ENCODE measurements at regions not wholly inside any gene's neighbourhood (a gene's known extent, or its start where the extent isn't known, plus 50 kb on each side); places are given as distances from the start of the nearest gene placed in this dataset.

DNA sequence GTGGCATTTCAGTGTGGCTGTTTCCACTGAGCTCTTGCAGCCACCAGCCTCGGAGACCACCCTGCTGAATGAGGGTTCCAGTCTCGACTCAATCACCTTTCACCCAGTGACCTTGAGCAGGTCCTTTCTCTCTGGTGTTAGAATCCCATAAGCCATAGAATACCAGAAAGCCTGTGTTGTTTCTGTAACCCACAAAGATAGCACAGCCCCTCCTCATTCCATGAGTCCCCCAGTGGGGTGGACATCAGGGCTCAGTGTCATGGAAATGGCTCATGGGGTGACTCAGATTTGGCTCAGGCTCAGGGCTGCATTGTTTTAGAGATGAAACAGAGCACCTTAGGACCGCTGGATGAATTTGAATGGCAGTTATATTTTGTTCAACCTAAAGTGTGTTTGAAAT lies 171.5 kb downstream of the PTPN11 start:
- no peak overlapping the region for H2BK15ac ChIP-seq (replicated peaks; ENCODE audit: low read depth)
- no peaks in the 10 kb centered on the region for H3K4me1 ChIP-seq (ENCODE audit: control insufficient read depth, low read depth, low read length)
- WGBS (ENCODE audit: extremely low coverage, insufficient coverage, low lambda C conversion rate): no CpG with 5 or more reads among the region's 3 CpGs
- no peak overlapping the region for H3K56ac ChIP-seq (ENCODE audit: low read length)
- no peak overlapping the region for H4K5ac ChIP-seq (ENCODE audit: low read length)
- H3K36me3 ChIP-seq (ENCODE audit: control insufficient read depth, insufficient read depth, low read length): no peaks in the 10 kb centered on the region
- H3K18ac ChIP-seq (ENCODE audit: low read length): no peak overlapping the region
- H3K79me2 ChIP-seq (ENCODE audit: control insufficient read depth, insufficient read depth, low read length): no peaks in the 10 kb centered on the region
- peaks cover 4% of the 10 kb centered on the region for H3K27me3 ChIP-seq (ENCODE audit: insufficient read depth, low read length, poor library complexity)
- H3K23ac ChIP-seq (ENCODE audit: low read length): no peak overlapping the region
- no peak for DNase-seq
- H3K4ac ChIP-seq (ENCODE audit: low read depth, low read length): no peak overlapping the region
- no peak overlapping the region for H2AK5ac ChIP-seq (ENCODE audit: low read length)
- H3K79me1 ChIP-seq (ENCODE audit: low read length): no peaks in the 10 kb centered on the region
- no peak overlapping the region for H2BK120ac ChIP-seq (ENCODE audit: low read depth, low read length)
- H3K4me2 ChIP-seq (ENCODE audit: low read length): no peak overlapping the region
- H3K4me3 ChIP-seq (ENCODE audit: low read length): no peak overlapping the region
- no peak overlapping the region for H2BK5ac ChIP-seq (ENCODE audit: low read length)
- H3K9ac ChIP-seq (ENCODE audit: low read length): no peak overlapping the region
- no peak overlapping the region for H4K8ac ChIP-seq (ENCODE audit: low read depth, low read length)
- H3K27ac ChIP-seq (ENCODE audit: low read depth, low read length): no peak overlapping the region

DNA sequence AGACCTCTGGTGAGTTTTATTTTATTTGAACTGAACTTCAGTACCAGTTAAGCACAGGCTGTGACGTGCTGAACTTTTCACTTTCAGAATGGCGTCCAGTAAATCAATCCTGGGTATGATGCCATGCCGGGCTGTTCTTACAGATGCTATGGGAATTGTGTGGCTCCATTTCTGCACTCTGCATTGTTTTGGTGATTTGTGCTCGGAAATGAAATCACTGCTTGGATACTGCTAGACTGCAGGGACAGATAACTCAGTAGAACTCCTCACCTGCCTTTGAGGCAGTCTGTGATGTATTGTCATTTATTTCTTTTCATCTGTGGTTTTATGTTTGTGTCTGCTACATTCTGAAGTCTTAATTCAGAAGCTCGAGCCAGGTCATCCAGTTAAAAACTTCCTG lies 172.7 kb downstream of the PTPN11 start:
- H3K4me2 ChIP-seq (ENCODE audit: low read length): no peak overlapping the region
- H3K79me1 ChIP-seq (ENCODE audit: low read length): no peaks in the 10 kb centered on the region
- peaks cover 4% of the 10 kb centered on the region for H3K27me3 ChIP-seq (ENCODE audit: insufficient read depth, low read length, poor library complexity)
- no peak overlapping the region for H3K4me3 ChIP-seq (ENCODE audit: low read length)
- no peak overlapping the region for H2BK15ac ChIP-seq (replicated peaks; ENCODE audit: low read depth)
- H3K79me2 ChIP-seq (ENCODE audit: control insufficient read depth, insufficient read depth, low read length): no peaks in the 10 kb centered on the region
- no peak overlapping the region for H2BK120ac ChIP-seq (ENCODE audit: low read depth, low read length)
- no peak overlapping the region for H3K18ac ChIP-seq (ENCODE audit: low read length)
- no peak overlapping the region for H3K9ac ChIP-seq (ENCODE audit: low read length)
- H2BK5ac ChIP-seq (ENCODE audit: low read length): no peak overlapping the region
- WGBS (ENCODE audit: extremely low coverage, insufficient coverage, low lambda C conversion rate): no CpG with 5 or more reads among the region's 5 CpGs
- H2AK5ac ChIP-seq (ENCODE audit: low read length): no peak overlapping the region
- no peaks in the 10 kb centered on the region for H3K36me3 ChIP-seq (ENCODE audit: control insufficient read depth, insufficient read depth, low read length)
- no peaks in the 10 kb centered on the region for H3K4me1 ChIP-seq (ENCODE audit: control insufficient read depth, low read depth, low read length)
- H4K5ac ChIP-seq (ENCODE audit: low read length): peak overlapping the region; percentile 39
- no peak overlapping the region for H3K27ac ChIP-seq (ENCODE audit: low read depth, low read length)
- DNase-seq: no peak
- H4K8ac ChIP-seq (ENCODE audit: low read depth, low read length): no peak overlapping the region
- no peak overlapping the region for H3K56ac ChIP-seq (ENCODE audit: low read length)
- no peak overlapping the region for H3K4ac ChIP-seq (ENCODE audit: low read depth, low read length)
- H3K23ac ChIP-seq (ENCODE audit: low read length): no peak overlapping the region

DNA sequence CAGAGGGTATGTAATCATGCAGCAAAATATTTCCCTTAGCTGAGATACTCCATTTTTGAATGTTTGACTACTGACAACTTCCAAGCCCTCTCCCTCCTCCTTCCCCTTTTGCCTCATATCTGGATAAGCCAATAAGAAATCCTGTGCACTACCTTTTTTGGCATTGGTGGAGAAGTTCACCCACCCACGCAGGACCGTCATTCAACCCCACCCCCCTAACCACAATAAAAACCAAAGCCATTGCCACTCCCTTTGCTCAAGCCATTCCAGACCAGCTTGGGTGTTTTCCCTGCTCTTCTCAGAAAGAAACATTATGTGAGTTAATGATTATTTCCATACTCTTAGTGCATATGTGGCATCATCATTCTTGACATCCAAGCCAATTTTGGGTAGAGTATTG lies 176.7 kb downstream of the PTPN11 start:
- Histone ChIP-seq H3K79me1 (ENCODE audit: low read length) (no peaks in the 10 kb centered on the region), H3K27me3 (ENCODE audit: insufficient read depth, low read length, poor library complexity) (no peaks in the 10 kb centered on the region), H3K18ac (ENCODE audit: low read length) (no peak overlapping the region), H4K5ac (ENCODE audit: low read length) (no peak overlapping the region), H3K27ac (ENCODE audit: low read depth, low read length) (no peak overlapping the region), H4K8ac (ENCODE audit: low read depth, low read length) (no peak overlapping the region), H2BK120ac (ENCODE audit: low read depth, low read length) (no peak overlapping the region), H3K4me1 (ENCODE audit: control insufficient read depth, low read depth, low read length) (no peaks in the 10 kb centered on the region), H3K9ac (ENCODE audit: low read length) (no peak overlapping the region), H3K4ac (ENCODE audit: low read depth, low read length) (no peak overlapping the region), H3K4me3 (ENCODE audit: low read length) (no peak overlapping the region), H2AK5ac (ENCODE audit: low read length) (no peak overlapping the region), H3K4me2 (ENCODE audit: low read length) (no peak overlapping the region), H3K79me2 (ENCODE audit: control insufficient read depth, insufficient read depth, low read length) (no peaks in the 10 kb centered on the region), H2BK15ac (replicated peaks; ENCODE audit: low read depth) (no peak overlapping the region), H3K23ac (ENCODE audit: low read length) (no peak overlapping the region), H3K36me3 (ENCODE audit: control insufficient read depth, insufficient read depth, low read length) (no peaks in the 10 kb centered on the region), H3K56ac (ENCODE audit: low read length) (no peak overlapping the region), H2BK5ac (ENCODE audit: low read length) (no peak overlapping the region)
- no peak for DNase-seq
- no CpG with 5 or more reads among the region's 2 CpGs for WGBS (ENCODE audit: extremely low coverage, insufficient coverage, low lambda C conversion rate)

DNA sequence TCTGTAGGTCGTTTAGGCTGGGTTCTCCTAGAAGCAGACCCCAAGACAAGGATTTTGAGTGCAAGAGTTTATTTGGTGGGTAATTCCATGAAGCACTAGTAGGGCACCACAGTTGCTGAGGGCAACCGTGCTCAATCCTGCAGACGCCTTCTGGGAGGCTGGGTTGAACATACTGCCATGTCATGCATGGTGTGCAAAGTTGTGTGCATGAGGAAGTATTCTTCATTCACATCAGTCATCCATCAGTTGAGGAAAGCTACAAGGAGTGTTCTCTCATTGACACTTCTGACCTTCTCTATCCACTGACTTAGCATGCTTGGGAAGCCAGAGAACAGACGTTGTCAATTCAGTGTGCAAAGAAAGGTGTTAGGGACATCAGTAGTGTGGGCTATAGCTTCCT lies 179.2 kb downstream of the PTPN11 start:
- Histone ChIP-seq H2BK15ac (replicated peaks; ENCODE audit: low read depth) (no peak overlapping the region), H3K23ac (ENCODE audit: low read length) (no peak overlapping the region), H3K27me3 (ENCODE audit: insufficient read depth, low read length, poor library complexity) (no peaks in the 10 kb centered on the region), H3K79me2 (ENCODE audit: control insufficient read depth, insufficient read depth, low read length) (no peaks in the 10 kb centered on the region), H2BK120ac (ENCODE audit: low read depth, low read length) (no peak overlapping the region), H3K9ac (ENCODE audit: low read length) (no peak overlapping the region), H3K4ac (ENCODE audit: low read depth, low read length) (no peak overlapping the region), H3K36me3 (ENCODE audit: control insufficient read depth, insufficient read depth, low read length) (no peaks in the 10 kb centered on the region), H3K56ac (ENCODE audit: low read length) (no peak overlapping the region), H3K4me2 (ENCODE audit: low read length) (no peak overlapping the region), H4K5ac (ENCODE audit: low read length) (no peak overlapping the region), H3K4me3 (ENCODE audit: low read length) (no peak overlapping the region), H3K4me1 (ENCODE audit: control insufficient read depth, low read depth, low read length) (no peaks in the 10 kb centered on the region), H2AK5ac (ENCODE audit: low read length) (no peak overlapping the region), H3K27ac (ENCODE audit: low read depth, low read length) (no peak overlapping the region), H3K18ac (ENCODE audit: low read length) (no peak overlapping the region), H4K8ac (ENCODE audit: low read depth, low read length) (no peak overlapping the region), H2BK5ac (ENCODE audit: low read length) (no peak overlapping the region), H3K79me1 (ENCODE audit: low read length) (no peaks in the 10 kb centered on the region)
- DNase-seq: no peak
- no CpG with 5 or more reads among the region's 4 CpGs for WGBS (ENCODE audit: extremely low coverage, insufficient coverage, low lambda C conversion rate)

DNA sequence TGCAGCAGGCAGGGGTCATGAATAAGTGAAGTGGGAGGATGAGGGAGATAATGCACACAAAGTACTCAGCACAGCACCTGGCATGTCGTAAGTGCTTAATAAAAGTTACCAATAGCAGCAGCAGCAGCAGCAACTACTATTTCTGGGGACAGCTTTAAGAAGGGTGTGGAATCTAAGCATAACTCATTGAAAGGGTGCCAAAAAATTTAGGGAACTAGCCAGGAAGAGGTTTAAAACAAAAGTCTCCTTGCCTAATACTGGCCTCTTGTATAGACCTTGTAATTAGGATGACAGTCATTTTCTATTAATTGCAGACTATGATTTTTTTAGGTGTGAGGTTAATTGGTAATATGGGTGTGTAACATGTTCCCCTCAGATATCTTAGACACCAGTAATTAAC lies 179.9 kb downstream of the PTPN11 start:
- H3K27me3 ChIP-seq (ENCODE audit: insufficient read depth, low read length, poor library complexity): no peaks in the 10 kb centered on the region
- H3K56ac ChIP-seq (ENCODE audit: low read length): no peak overlapping the region
- H3K9ac ChIP-seq (ENCODE audit: low read length): no peak overlapping the region
- no peak overlapping the region for H3K18ac ChIP-seq (ENCODE audit: low read length)
- H3K4ac ChIP-seq (ENCODE audit: low read depth, low read length): no peak overlapping the region
- no peak overlapping the region for H2BK120ac ChIP-seq (ENCODE audit: low read depth, low read length)
- no peaks in the 10 kb centered on the region for H3K79me1 ChIP-seq (ENCODE audit: low read length)
- H2AK5ac ChIP-seq (ENCODE audit: low read length): no peak overlapping the region
- H3K36me3 ChIP-seq (ENCODE audit: control insufficient read depth, insufficient read depth, low read length): no peaks in the 10 kb centered on the region
- H2BK15ac ChIP-seq (replicated peaks; ENCODE audit: low read depth): no peak overlapping the region
- H3K4me3 ChIP-seq (ENCODE audit: low read length): no peak overlapping the region
- no CpG with 5 or more reads among the region's 1 CpG for WGBS (ENCODE audit: extremely low coverage, insufficient coverage, low lambda C conversion rate)
- H4K5ac ChIP-seq (ENCODE audit: low read length): no peak overlapping the region
- H3K23ac ChIP-seq (ENCODE audit: low read length): no peak overlapping the region
- no peaks in the 10 kb centered on the region for H3K4me1 ChIP-seq (ENCODE audit: control insufficient read depth, low read depth, low read length)
- H2BK5ac ChIP-seq (ENCODE audit: low read length): no peak overlapping the region
- H3K4me2 ChIP-seq (ENCODE audit: low read length): no peak overlapping the region
- no peaks in the 10 kb centered on the region for H3K79me2 ChIP-seq (ENCODE audit: control insufficient read depth, insufficient read depth, low read length)
- no peak overlapping the region for H3K27ac ChIP-seq (ENCODE audit: low read depth, low read length)
- no peak for DNase-seq
- no peak overlapping the region for H4K8ac ChIP-seq (ENCODE audit: low read depth, low read length)

DNA sequence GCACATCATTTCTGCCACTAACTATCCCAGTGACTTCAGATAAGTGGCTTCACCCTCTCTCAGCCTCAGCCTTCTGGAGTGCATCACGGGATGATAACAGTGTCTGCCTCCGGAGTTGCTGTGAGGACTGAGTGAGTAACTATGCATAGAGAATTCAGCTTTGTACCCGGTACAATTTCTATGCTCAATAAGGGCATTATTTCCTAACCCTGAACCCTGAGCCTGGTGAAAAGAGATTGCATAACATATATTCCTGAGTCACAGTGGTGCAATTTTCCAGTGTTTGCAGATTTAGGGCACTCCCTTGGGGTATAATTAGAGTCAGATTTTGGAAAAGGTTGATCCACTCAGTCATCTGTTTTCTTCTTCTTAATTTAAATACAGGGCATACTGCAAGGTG lies 181.1 kb downstream of the PTPN11 start:
- H2AK5ac ChIP-seq (ENCODE audit: low read length): no peak overlapping the region
- H2BK5ac ChIP-seq (ENCODE audit: low read length): no peak overlapping the region
- H3K56ac ChIP-seq (ENCODE audit: low read length): no peak overlapping the region
- H3K23ac ChIP-seq (ENCODE audit: low read length): no peak overlapping the region
- no peaks in the 10 kb centered on the region for H3K79me1 ChIP-seq (ENCODE audit: low read length)
- no peaks in the 10 kb centered on the region for H3K36me3 ChIP-seq (ENCODE audit: control insufficient read depth, insufficient read depth, low read length)
- no peak overlapping the region for H2BK15ac ChIP-seq (replicated peaks; ENCODE audit: low read depth)
- H4K5ac ChIP-seq (ENCODE audit: low read length): no peak overlapping the region
- no peak overlapping the region for H3K4me2 ChIP-seq (ENCODE audit: low read length)
- no peak for DNase-seq
- H3K27me3 ChIP-seq (ENCODE audit: insufficient read depth, low read length, poor library complexity): no peaks in the 10 kb centered on the region
- no peak overlapping the region for H3K18ac ChIP-seq (ENCODE audit: low read length)
- H3K4me3 ChIP-seq (ENCODE audit: low read length): no peak overlapping the region
- no peak overlapping the region for H3K27ac ChIP-seq (ENCODE audit: low read depth, low read length)
- no CpG with 5 or more reads among the region's 3 CpGs for WGBS (ENCODE audit: extremely low coverage, insufficient coverage, low lambda C conversion rate)
- H2BK120ac ChIP-seq (ENCODE audit: low read depth, low read length): no peak overlapping the region
- H3K4ac ChIP-seq (ENCODE audit: low read depth, low read length): no peak overlapping the region
- H4K8ac ChIP-seq (ENCODE audit: low read depth, low read length): no peak overlapping the region
- H3K9ac ChIP-seq (ENCODE audit: low read length): no peak overlapping the region
- no peaks in the 10 kb centered on the region for H3K79me2 ChIP-seq (ENCODE audit: control insufficient read depth, insufficient read depth, low read length)
- H3K4me1 ChIP-seq (ENCODE audit: control insufficient read depth, low read depth, low read length): no peaks in the 10 kb centered on the region
